Left renal cortex interstitium (tissue), 4 donors: ENCODE measurements at regions not wholly inside any gene's neighbourhood (a gene's known extent, or its start where the extent isn't known, plus 50 kb on each side); places are given as distances from the start of the nearest gene placed in this dataset.
A peak's percentile ranks its signal among the peaks of the same experiment; 100 is the strongest.
"Not testable (repeated sequence)": the region's sequence is repeated elsewhere in the genome, so short reads cannot be mapped to it uniquely, and the experiment has no call there.

Experiments
- DNase-seq, 4 donors: peaks; one replicate each; pipeline ENCODE4 v3.0.0-alpha.2; 2013; ENCODE audit warnings: low read depth in 4 of 4, low spot score in 2 of 4, missing footprints in 1 of 4

DNA sequence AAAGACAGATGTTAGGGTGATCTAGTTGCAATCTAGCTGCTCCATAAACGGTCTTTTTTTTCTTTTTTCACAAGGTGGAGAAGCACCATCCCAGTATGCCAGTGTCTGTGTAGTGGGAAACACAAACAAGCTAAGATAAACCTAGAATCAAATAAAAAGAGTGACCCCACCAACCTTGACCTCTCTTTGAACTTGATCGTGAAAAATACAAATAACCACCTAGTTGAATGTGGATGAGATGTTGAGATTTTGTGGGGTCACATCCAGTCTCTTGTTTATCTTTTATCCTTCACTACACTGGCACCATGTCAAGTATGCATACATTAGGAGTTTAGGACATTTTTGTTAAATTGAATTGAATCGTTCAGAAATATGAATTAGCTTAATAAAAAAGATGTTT lies 194.6 kb upstream of the EYA4 start:
- DNase-seq, result no peak

- no peak for DNase-seq
Measured at GRCh38 chr6:133047065-133047665, 194.0 kb upstream of the EYA4 start.

DNA sequence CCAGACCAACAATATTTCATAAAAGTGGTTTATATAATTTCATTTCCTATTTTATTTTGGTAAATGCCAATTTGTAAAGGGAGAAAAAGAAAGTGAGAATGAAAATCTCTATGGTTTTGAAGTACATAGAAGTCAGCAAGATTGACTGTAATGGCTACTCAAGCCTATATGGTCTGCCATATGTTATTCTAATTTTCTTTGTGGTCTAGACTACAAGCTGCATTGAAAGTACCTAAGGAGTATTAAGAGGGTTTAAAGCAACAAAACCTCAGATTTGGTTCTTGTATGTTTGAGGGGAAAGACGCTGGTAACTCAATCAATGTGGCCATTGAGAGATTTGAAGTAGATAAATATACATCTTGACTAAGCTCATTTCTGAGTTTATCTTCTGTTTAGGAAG lies 193.5 kb upstream of the EYA4 start:
- no peak for DNase-seq

DNA sequence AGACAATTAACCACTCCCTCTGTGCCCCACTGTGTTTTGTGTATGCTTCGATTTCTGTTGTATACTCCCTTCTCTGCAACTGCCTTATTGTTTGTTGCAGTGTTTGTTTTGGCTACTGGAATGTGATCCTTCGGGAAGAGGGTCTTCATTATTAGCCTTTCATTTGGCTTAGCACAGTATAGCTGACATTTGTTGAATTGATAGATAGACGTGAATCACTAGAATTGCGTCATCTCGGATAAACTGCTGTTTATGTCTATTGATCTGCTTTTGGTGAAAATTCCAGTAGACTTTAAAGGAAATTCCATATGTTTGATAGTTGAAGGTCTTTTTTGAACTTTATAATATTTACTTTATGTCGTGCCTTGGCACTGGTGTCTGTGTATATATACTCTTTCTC lies 189.9 kb upstream of the EYA4 start:
- no peak for DNase-seq

GRCh38 chr6:133052465-133052864 lies 188.7 kb upstream of the EYA4 start:
- no peak for DNase-seq

- DNase-seq, result no peak
Measured at GRCh38 chr6:133055441-133055966, 185.7 kb upstream of the EYA4 start.

DNA sequence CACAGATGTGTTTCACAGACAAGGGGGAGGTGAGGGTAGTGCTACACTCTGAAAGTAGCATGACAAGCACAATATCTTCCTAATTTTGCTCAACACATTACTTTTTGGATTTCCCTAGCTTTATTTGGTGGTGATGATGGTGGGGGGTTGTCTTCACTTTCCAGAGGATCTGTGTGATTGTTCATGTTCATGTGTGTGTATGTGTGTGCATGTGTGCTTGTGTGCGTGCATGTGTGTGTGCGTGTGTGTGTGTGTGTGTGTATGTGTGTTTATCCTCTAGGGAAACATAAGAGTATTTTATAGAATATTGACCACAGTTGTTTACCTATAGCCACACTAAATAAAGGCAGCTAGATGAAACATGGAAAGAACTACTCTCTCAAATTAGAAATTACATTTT lies 183.8 kb upstream of the EYA4 start:
- DNase-seq, result no peak

DNA sequence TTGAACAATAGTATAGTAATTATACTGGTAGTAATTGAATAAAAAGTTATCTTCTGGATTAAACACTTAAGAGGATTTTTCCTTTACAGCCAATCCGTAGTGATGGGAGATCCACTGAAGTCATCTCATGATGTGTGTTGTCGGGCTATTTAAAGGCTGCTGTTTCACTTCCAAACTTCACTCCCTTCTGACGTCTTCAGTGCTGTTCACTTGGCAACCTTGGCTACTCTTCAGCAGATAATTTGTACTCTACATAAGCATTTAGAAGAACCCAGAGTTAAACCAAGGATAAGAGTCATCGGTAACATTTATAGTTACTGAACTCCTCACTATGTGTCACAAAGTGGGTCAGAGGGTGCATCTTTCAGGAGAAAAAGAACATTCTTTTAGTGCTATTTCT lies 179.1 kb upstream of the EYA4 start:
- no peak for DNase-seq

DNA sequence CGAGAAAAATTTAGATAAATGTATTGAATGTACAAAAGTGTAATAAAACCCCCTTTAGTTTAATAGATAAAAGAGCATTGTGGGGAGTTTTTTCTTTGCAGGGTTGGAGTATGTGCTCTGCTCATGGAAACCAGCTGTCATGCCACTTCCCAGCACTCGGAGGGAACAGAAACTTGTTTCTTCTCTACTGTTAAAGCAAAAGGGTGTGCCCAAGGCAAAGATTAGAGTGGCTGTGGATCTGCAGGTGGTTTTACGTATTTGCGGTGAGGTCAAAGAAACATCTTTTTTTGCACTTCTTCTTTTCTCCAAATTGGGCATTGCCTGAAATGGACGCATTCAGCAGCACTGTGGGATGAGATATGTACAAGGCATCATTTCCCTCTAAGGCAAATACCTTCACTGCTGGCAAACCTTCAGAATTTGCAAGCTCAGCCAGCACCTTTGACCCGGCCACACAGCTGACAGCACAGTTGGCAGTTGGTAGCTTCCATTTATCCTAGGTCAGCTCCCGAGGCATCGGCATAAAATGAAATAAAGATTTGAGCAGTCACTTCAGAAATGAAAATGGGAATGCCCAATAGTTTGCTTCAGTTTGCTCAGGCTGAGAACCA lies 178.4 kb upstream of the EYA4 start:
- no peak for DNase-seq

- DNase-seq, result no peak
Measured at GRCh38 chr6:133067960-133068359, 173.2 kb upstream of the EYA4 start.

DNA sequence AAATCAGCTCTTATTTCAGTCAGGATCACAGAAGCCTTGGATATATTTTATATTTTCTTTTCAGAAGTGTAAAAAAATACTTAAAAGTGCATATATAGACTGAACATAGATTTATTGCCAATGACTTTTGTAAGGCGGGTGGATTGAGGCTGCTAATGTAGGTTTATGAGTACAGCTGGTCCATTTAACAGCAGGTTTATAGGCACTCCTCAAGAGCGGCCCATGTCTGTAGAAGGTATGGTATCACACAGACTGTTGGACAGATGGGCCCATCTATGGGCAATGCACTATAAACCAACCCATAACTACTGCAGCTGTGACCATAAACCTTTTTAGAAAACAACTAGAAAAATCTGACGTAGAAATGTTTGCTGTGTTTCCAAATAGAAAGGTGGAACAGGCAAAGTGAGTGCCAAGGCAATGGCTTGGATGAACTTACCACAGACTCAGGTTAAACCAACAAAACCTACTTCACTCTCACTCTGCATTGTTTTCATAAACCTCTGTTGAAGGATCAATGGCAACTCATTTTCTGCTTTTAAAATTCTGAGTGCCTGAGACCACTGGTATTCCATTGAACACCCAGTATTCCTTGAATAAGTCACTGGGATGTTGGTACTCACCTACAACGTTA lies 170.6 kb upstream of the EYA4 start:
- no peak for DNase-seq

- no peak for DNase-seq
Measured at GRCh38 chr6:133079901-133080300, 161.3 kb upstream of the EYA4 start.

GRCh38 chr6:133083248-133083967 lies 157.7 kb upstream of the EYA4 start:
- no peak for DNase-seq

DNA sequence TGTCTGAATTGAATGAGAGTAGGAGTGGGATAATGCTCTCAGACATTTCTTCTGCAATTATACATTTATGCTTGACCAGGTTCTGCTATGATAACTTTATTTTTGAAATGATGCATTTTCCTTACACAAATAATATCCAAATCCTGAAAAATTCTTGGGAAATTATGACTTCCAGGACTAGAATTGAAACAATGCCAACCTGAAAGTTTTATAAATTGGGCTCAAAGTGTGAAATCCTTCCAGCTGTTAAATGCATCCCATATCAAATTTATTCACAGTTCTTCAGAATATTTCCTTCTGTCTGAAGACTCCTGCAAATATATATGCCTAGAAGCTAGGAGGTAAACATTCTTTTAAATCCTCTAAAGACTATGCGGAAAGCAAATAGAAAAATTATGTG lies 155.7 kb upstream of the EYA4 start:
- DNase-seq, result no peak

DNA sequence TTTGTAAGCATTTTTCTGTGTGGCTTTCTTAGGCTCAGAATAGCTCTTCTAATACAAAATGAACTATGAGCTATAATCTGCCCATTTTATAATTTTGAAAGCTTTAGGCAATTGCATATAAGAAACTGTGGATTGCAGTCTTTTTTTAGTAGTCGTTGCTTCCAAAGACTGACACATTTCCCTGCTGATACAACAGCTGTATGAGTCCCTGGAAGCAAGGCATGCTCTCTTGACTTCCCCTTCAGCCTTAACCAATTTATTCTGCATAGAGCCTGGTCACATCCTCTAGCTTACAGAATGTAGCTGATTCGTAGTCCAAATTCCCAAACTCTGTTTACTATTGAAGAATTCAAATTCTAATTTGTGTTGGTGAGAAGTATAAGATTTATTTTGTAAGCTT lies 155.3 kb upstream of the EYA4 start:
- DNase-seq, result no peak

DNA sequence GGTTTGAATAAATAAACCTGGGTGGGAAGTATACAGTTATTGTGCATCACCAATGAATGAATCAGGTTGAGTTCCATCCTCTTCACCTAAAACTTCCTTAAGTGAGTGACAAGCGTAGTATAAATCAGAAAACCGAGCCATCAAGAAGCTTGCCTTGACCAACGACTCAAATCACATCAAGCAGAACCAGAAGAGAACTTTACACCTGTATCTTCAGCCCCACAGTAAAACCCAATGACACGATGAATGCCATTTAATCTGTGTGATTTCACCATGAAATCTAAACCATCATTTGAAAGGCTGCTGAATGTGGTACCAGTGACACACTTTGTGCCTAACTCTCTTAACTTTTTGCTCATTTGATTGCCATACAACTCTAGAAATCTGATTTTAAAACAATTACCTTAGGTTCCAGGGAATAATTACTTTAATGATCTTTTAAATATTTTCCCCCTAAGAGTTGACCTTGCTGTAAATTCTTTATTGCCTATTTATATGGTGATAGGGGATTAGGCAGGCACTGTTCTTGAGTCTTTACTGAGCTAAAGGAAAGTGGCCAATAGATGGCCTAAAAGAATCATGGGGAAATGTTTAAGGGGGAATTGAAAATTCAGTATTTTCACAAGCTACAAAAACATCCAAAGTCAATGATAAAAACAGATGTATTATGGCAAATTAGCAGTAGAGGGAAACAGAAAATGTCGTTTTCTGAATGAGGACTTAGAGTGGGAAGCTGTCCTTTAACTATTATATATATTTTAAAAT lies 152.0 kb upstream of the EYA4 start:
- peak in 2 of 4 donors; percentile 5 to 10 for DNase-seq

GRCh38 chr6:133092199-133092598 lies 149.0 kb upstream of the EYA4 start:
- DNase-seq, result no peak

GRCh38 chr6:133092771-133093170 lies 148.4 kb upstream of the EYA4 start:
- DNase-seq, result no peak

- DNase-seq, result not testable (repeated sequence)
Measured at GRCh38 chr6:133093211-133093610, 147.9 kb upstream of the EYA4 start.

DNA sequence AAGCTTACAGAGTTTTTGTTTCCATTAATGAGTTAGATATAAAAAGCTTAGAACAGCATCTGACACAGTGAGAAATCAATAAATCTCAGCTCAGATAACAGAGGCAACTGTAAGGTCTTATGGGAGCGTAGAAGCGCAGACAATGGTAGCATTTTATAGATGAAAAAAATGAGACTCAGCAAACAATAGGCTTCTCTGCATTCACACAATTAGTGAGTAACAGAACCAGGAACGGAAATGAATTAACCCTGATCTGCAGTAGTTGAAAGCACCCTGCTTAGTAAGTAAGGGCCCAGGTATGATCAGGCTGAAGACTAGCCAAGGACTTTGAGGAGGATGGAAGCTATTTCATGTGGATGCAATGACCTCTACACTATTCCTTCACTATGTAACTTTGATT lies 147.2 kb upstream of the EYA4 start:
- no peak for DNase-seq

- no peak for DNase-seq
Measured at GRCh38 chr6:133097208-133097607, 143.9 kb upstream of the EYA4 start.
